HEK293 (cell line): ENCODE measurements at regions not wholly inside any gene's neighbourhood (a gene's known extent, or its start where the extent isn't known, plus 50 kb on each side); places are given as distances from the start of the nearest gene placed in this dataset.

ENCODE experiments used
- CTCF ChIP-seq: fragments of 450-650 bp; formaldehyde crosslinking; IDR thresholded peaks from 2 replicates; pipeline ENCODE4 v1.5.1; 2016; ENCODE audit warnings: missing biosample characterization, missing genetic modification characterization
- GLI2 ChIP-seq: fragments of 450-650 bp; formaldehyde crosslinking; IDR thresholded peaks from 2 replicates; pipeline ENCODE4; 2017; ENCODE audit warnings: missing biosample characterization, missing genetic modification characterization, low read depth, borderline replicate concordance
- YY1 ChIP-seq: fragments of 450-650 bp; formaldehyde crosslinking; IDR thresholded peaks from 2 replicates; pipeline ENCODE4 v1.5.1; 2018; ENCODE audit warnings: missing biosample characterization, missing genetic modification characterization
- ZNF302 ChIP-seq: fragments of 450-650 bp; formaldehyde crosslinking; IDR thresholded peaks from 2 replicates; pipeline ENCODE4 v1.5.1; 2016; ENCODE audit warnings: missing biosample characterization, missing genetic modification characterization, low read depth
- ZNF335 ChIP-seq: fragments of 450-650 bp; formaldehyde crosslinking; conservative IDR thresholded peaks from 2 replicates; pipeline ENCODE4 v1.5.1; 2016; ENCODE audit warnings: missing biosample characterization, missing genetic modification characterization
- ZNF48 ChIP-seq: fragments of 450-650 bp; formaldehyde crosslinking; IDR thresholded peaks from 2 replicates; pipeline ENCODE4 v1.5.1; 2016; ENCODE audit warnings: missing biosample characterization, missing genetic modification characterization
- ZNF776 ChIP-seq: fragments of 450-650 bp; formaldehyde crosslinking; IDR thresholded peaks from 2 replicates; pipeline ENCODE4 v1.5.0; 2017; ENCODE audit warnings: missing biosample characterization, missing genetic modification characterization, borderline replicate concordance

- no peak for TF ChIP-seq ZNF302 (tag by site-specific recombination)
- TF ChIP-seq YY1, result no peak
- no peak for TF ChIP-seq ZNF48
- no peak for TF ChIP-seq CTCF (tag by site-specific recombination)
- TF ChIP-seq ZNF776, result no peak
- no peak for TF ChIP-seq ZNF335 (tag by site-specific recombination)
- no peak for TF ChIP-seq GLI2
Measured at GRCh38 chr6:145277358-145278086, 457.8 kb downstream of the EPM2A start.
